HepG2 (cell line): ENCODE measurements at regions not wholly inside any gene's neighbourhood (a gene's known extent, or its start where the extent isn't known, plus 50 kb on each side); places are given as distances from the start of the nearest gene placed in this dataset.

ENCODE experiments used
- ATF6 ChIP-seq: sonication (generic); formaldehyde crosslinking; conservative IDR thresholded peaks from 2 replicates; pipeline ENCODE4 v1.4.0; 2020; ENCODE audit warnings: missing genetic modification reagents
- BCLAF1 ChIP-seq: fragments of 450-650 bp; IDR thresholded peaks from 2 replicates; pipeline ENCODE4 v1.6.1; 2017; ENCODE audit warnings: mild to moderate bottlenecking
- FOSL1 ChIP-seq: sonication (generic); formaldehyde crosslinking; IDR thresholded peaks from 2 replicates; pipeline ENCODE4 v1.9.0; 2021; ENCODE audit warnings: missing genetic modification reagents, borderline replicate concordance
- JUN ChIP-seq: sonication (generic); formaldehyde crosslinking; IDR thresholded peaks from 2 replicates; pipeline ENCODE4 v1.4.0; 2020; ENCODE audit warnings: mild to moderate bottlenecking, missing genetic modification reagents
- NCOA1 ChIP-seq: sonication (generic); formaldehyde crosslinking; IDR thresholded peaks from 2 replicates; pipeline ENCODE4 v1.9.0; 2021; ENCODE audit warnings: missing genetic modification reagents
- RFX5 ChIP-seq: IDR thresholded peaks from 2 replicates; pipeline ENCODE4 v1.6.1; 2011; ENCODE audit warnings: low read depth, low read length, improper control_type of control experiment
- TAF1 ChIP-seq: sonication (generic); formaldehyde crosslinking; IDR thresholded peaks from 2 replicates; pipeline ENCODE4 v1.4.0; 2020; ENCODE audit warnings: missing genetic modification reagents
- U2AF2 ChIP-seq: fragments of 200-400 bp; formaldehyde crosslinking; IDR thresholded peaks from 2 replicates; pipeline ENCODE4 v1.6.1; 2017; ENCODE audit warnings: low read depth, mild to moderate bottlenecking, low read length
- YY1 ChIP-seq: IDR thresholded peaks from 2 replicates; pipeline ENCODE4 v1.6.1; 2011; ENCODE audit warnings: low read length, low read depth, moderate library complexity, mild to moderate bottlenecking; ENCODE audit not compliant: insufficient read depth, insufficient replicate concordance
- ZNF18 ChIP-seq: sonication (generic); formaldehyde crosslinking; IDR thresholded peaks from 2 replicates; pipeline ENCODE4 v1.8.0; 2022; ENCODE audit warnings: mild to moderate bottlenecking, missing genetic modification reagents; ENCODE audit not compliant: insufficient replicate concordance
- ZNF264 ChIP-seq: sonication (generic); formaldehyde crosslinking; IDR thresholded peaks from 2 replicates; pipeline ENCODE4 v1.4.0; 2020; ENCODE audit warnings: missing genetic modification reagents
- TF ChIP-seq, protein P1 (sequence below): sonication (generic); formaldehyde crosslinking; IDR thresholded peaks from 2 replicates; pipeline ENCODE4 v1.5.0; 2020; ENCODE audit warnings: mild to moderate bottlenecking, missing genetic modification reagents, moderate library complexity
- TF ChIP-seq, protein P2 (sequence below): sonication (generic); formaldehyde crosslinking; IDR thresholded peaks from 2 replicates; pipeline ENCODE4 v1.4.0; 2020; ENCODE audit warnings: missing genetic modification reagents
- TF ChIP-seq, protein P3 (sequence below): sonication (generic); formaldehyde crosslinking; IDR thresholded peaks from 2 replicates; pipeline ENCODE4 v1.4.0; 2020; ENCODE audit warnings: missing genetic modification reagents

- no peak for TF ChIP-seq TAF1 (CRISPR knock-in tag)
- no peak for TF ChIP-seq FOSL1 (CRISPR knock-in tag)
- TF ChIP-seq, protein P1, sequence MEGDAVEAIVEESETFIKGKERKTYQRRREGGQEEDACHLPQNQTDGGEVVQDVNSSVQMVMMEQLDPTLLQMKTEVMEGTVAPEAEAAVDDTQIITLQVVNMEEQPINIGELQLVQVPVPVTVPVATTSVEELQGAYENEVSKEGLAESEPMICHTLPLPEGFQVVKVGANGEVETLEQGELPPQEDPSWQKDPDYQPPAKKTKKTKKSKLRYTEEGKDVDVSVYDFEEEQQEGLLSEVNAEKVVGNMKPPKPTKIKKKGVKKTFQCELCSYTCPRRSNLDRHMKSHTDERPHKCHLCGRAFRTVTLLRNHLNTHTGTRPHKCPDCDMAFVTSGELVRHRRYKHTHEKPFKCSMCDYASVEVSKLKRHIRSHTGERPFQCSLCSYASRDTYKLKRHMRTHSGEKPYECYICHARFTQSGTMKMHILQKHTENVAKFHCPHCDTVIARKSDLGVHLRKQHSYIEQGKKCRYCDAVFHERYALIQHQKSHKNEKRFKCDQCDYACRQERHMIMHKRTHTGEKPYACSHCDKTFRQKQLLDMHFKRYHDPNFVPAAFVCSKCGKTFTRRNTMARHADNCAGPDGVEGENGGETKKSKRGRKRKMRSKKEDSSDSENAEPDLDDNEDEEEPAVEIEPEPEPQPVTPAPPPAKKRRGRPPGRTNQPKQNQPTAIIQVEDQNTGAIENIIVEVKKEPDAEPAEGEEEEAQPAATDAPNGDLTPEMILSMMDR (CRISPR knock-in tag): no peak
- TF ChIP-seq U2AF2: no peak
- TF ChIP-seq ZNF18 (CRISPR knock-in tag): no peak
- TF ChIP-seq ATF6: no peak
- TF ChIP-seq YY1: no peak
- TF ChIP-seq NCOA1 (CRISPR knock-in tag): no peak
- TF ChIP-seq, protein P2, sequence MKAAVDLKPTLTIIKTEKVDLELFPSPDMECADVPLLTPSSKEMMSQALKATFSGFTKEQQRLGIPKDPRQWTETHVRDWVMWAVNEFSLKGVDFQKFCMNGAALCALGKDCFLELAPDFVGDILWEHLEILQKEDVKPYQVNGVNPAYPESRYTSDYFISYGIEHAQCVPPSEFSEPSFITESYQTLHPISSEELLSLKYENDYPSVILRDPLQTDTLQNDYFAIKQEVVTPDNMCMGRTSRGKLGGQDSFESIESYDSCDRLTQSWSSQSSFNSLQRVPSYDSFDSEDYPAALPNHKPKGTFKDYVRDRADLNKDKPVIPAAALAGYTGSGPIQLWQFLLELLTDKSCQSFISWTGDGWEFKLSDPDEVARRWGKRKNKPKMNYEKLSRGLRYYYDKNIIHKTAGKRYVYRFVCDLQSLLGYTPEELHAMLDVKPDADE (CRISPR knock-in tag): no peak
- no peak for TF ChIP-seq BCLAF1
- TF ChIP-seq ZNF264: no peak
- TF ChIP-seq, protein P3, sequence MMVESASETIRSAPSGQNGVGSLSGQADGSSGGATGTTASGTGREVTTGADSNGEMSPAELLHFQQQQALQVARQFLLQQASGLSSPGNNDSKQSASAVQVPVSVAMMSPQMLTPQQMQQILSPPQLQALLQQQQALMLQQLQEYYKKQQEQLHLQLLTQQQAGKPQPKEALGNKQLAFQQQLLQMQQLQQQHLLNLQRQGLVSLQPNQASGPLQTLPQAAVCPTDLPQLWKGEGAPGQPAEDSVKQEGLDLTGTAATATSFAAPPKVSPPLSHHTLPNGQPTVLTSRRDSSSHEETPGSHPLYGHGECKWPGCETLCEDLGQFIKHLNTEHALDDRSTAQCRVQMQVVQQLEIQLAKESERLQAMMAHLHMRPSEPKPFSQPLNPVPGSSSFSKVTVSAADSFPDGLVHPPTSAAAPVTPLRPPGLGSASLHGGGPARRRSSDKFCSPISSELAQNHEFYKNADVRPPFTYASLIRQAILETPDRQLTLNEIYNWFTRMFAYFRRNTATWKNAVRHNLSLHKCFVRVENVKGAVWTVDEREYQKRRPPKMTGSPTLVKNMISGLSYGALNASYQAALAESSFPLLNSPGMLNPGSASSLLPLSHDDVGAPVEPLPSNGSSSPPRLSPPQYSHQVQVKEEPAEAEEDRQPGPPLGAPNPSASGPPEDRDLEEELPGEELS (CRISPR knock-in tag): no peak
- TF ChIP-seq JUN (CRISPR knock-in tag): no peak
- no peak for TF ChIP-seq RFX5
These were observed 117.6 kb upstream of the JCAD start for GRCh38 chr10:30176776-30177533.
